ENCODE measurements at regions not wholly inside any gene's neighbourhood (a gene's known extent, or its start where the extent isn't known, plus 50 kb on each side); places are given as distances from the start of the nearest gene placed in this dataset.
A peak's percentile ranks its signal among the peaks of the same experiment; 100 is the strongest.

- Mint-ChIP-seq H3K27me3 (ENCODE audit: low read depth) (no peaks in the 10 kb centered on the region), H3K4me1 (no peaks in the 10 kb centered on the region), H3K27ac (no peak overlapping the region), H3K9me3 (peaks cover 46% of the 10 kb centered on the region), H3K4me3 (no peak overlapping the region), H3K36me3 (ENCODE audit: low read depth) (peaks cover 4% of the 10 kb centered on the region)
- no peak for TF ChIP-seq CTCF (IDR thresholded peaks at IDR 0.05; ENCODE audit: unreplicated experiment in 3 of 3)
These were observed 215.4 kb upstream of the PGRMC2 start for GRCh38 chr4:128502818-128503527.

GRCh38 chr4:128501239-128501638, 213.6 kb upstream of the PGRMC2 start:
- Mint-ChIP-seq H3K27me3 (ENCODE audit: low read depth) (no peaks in the 10 kb centered on the region), H3K9me3 (peaks cover 51% of the 10 kb centered on the region), H3K36me3 (ENCODE audit: low read depth) (peaks cover 4% of the 10 kb centered on the region), H3K4me1 (no peaks in the 10 kb centered on the region), H3K4me3 (no peak overlapping the region), H3K27ac (no peak overlapping the region)
- TF ChIP-seq CTCF (IDR thresholded peaks at IDR 0.05; ENCODE audit: unreplicated experiment in 3 of 3), result no peak

- Mint-ChIP-seq H3K4me3 (no peak overlapping the region), H3K9me3 (peaks cover 30% of the 10 kb centered on the region), H3K27me3 (ENCODE audit: low read depth) (no peaks in the 10 kb centered on the region), H3K4me1 (peaks cover 6% of the 10 kb centered on the region), H3K27ac (no peak overlapping the region), H3K36me3 (ENCODE audit: low read depth) (no peaks in the 10 kb centered on the region)
- TF ChIP-seq CTCF (IDR thresholded peaks at IDR 0.05; ENCODE audit: unreplicated experiment in 3 of 3), result no peak
These were observed 200.6 kb upstream of the PGRMC2 start for GRCh38 chr4:128488055-128488705.

GRCh38 chr4:128484896-128485295, 197.3 kb upstream of the PGRMC2 start:
- H3K9me3 Mint-ChIP-seq, result peaks cover 19% of the 10 kb centered on the region
- H3K27me3 Mint-ChIP-seq (ENCODE audit: low read depth), result no peaks in the 10 kb centered on the region
- no peak overlapping the region for H3K4me3 Mint-ChIP-seq
- no peak overlapping the region for H3K27ac Mint-ChIP-seq
- no peak for TF ChIP-seq CTCF (IDR thresholded peaks at IDR 0.05; ENCODE audit: unreplicated experiment in 3 of 3)
- H3K36me3 Mint-ChIP-seq (ENCODE audit: low read depth), result no peaks in the 10 kb centered on the region
- peaks cover 6% of the 10 kb centered on the region for H3K4me1 Mint-ChIP-seq

GRCh38 chr4:128483816-128484215, 196.2 kb upstream of the PGRMC2 start:
- Mint-ChIP-seq H3K9me3 (peaks cover 18% of the 10 kb centered on the region), H3K4me3 (no peak overlapping the region), H3K27me3 (ENCODE audit: low read depth) (no peaks in the 10 kb centered on the region), H3K4me1 (peaks cover 6% of the 10 kb centered on the region), H3K27ac (peak overlapping the region in 2 of 3 experiments; percentile 7 to 53), H3K36me3 (ENCODE audit: low read depth) (no peaks in the 10 kb centered on the region)
- TF ChIP-seq CTCF (IDR thresholded peaks at IDR 0.05; ENCODE audit: unreplicated experiment in 3 of 3), result no peak

- Mint-ChIP-seq H3K4me1 (peaks cover 6% of the 10 kb centered on the region), H3K27me3 (ENCODE audit: low read depth) (no peaks in the 10 kb centered on the region), H3K36me3 (ENCODE audit: low read depth) (no peaks in the 10 kb centered on the region)
These were observed 195.4 kb upstream of the PGRMC2 start for GRCh38 chr4:128483041-128483440.

More at GRCh38 chr4:128483041-128483440, 195.4 kb upstream of the PGRMC2 start:
- no peak for TF ChIP-seq CTCF (IDR thresholded peaks at IDR 0.05; ENCODE audit: unreplicated experiment in 3 of 3)
- Mint-ChIP-seq H3K4me3 (no peak overlapping the region), H3K27ac (no peak overlapping the region), H3K9me3 (peaks cover 18% of the 10 kb centered on the region)
